Liver (tissue), 3 donors: ENCODE measurements at regions not wholly inside any gene's neighbourhood (a gene's known extent, or its start where the extent isn't known, plus 50 kb on each side); places are given as distances from the start of the nearest gene placed in this dataset.

Source experiments
- CTCF ChIP-seq: fragments of 150-350 bp; IDR thresholded peaks from 2 replicates; pipeline ENCODE4 v1.5.1; 2017; ENCODE audit warnings: improper control_type of control experiment, low read depth, low read length; ENCODE audit not compliant: missing input control
- EGR1 ChIP-seq, 2 donors: IDR thresholded peaks; 2 replicates each; pipeline ENCODE4 v1.6.1; 2016 to 2018; ENCODE audit warnings: antibody characterized with exemption in 2 of 2, low read depth in 2 of 2
- FOXA1 ChIP-seq: IDR thresholded peaks from 2 replicates; pipeline ENCODE4 v1.6.1; 2016; ENCODE audit warnings: antibody characterized with exemption
- GABPA ChIP-seq, 2 donors: IDR thresholded peaks in 1 of 2; conservative IDR thresholded peaks in 1 of 2; 2 replicates each; pipeline ENCODE4 v1.6.1; 2016; ENCODE audit warnings: antibody characterized with exemption in 2 of 2, mild to moderate bottlenecking in 1 of 2, moderate library complexity in 1 of 2
- JUND ChIP-seq, 2 donors: IDR thresholded peaks; 2 replicates each; pipeline ENCODE4 v1.6.1; 2016; ENCODE audit warnings: antibody characterized with exemption in 2 of 2
- RAD21 ChIP-seq, 2 donors: IDR thresholded peaks; 2 replicates each; pipeline ENCODE4 v1.6.1; 2016; ENCODE audit warnings: antibody characterized with exemption in 2 of 2, mild to moderate bottlenecking in 2 of 2
- REST ChIP-seq: IDR thresholded peaks from 2 replicates; pipeline ENCODE4 v1.6.1; 2016; ENCODE audit warnings: antibody characterized with exemption, mild to moderate bottlenecking
- TAF1 ChIP-seq: conservative IDR thresholded peaks from 2 replicates; pipeline ENCODE4 v1.6.1; 2016; ENCODE audit warnings: antibody characterized with exemption, mild to moderate bottlenecking
- YY1 ChIP-seq: IDR thresholded peaks from 2 replicates; pipeline ENCODE4 v1.6.1; 2016; ENCODE audit warnings: antibody characterized with exemption, mild to moderate bottlenecking
- ZBTB33 ChIP-seq: IDR thresholded peaks from 2 replicates; pipeline ENCODE4 v1.6.1; 2016; ENCODE audit warnings: antibody characterized with exemption
- TF ChIP-seq, protein P1 (sequence below): IDR thresholded peaks from 2 replicates; pipeline ENCODE4 v1.6.1; 2016; ENCODE audit warnings: antibody characterized with exemption
- donor health status: healthy.
- donor health status: healthy.

GRCh38 chr16:49972961-49973360, 52.1 kb upstream of the CNEP1R1 start:
- TF ChIP-seq GABPA (IDR thresholded peaks at IDR 0.05 in 1 of 2, conservative IDR thresholded peaks at IDR 0.05 in 1 of 2) (no peak), CTCF (no peak), YY1 (no peak), REST (no peak), EGR1 (IDR thresholded peaks at IDR 0.05; ENCODE audit: low read depth in 2 of 2) (no peak), RAD21 (IDR thresholded peaks at IDR 0.05) (no peak), FOXA1 (no peak), JUND (IDR thresholded peaks at IDR 0.05) (no peak), TAF1 (no peak), ZBTB33 (no peak)
- TF ChIP-seq, protein P1, sequence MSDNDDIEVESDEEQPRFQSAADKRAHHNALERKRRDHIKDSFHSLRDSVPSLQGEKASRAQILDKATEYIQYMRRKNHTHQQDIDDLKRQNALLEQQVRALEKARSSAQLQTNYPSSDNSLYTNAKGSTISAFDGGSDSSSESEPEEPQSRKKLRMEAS = no peak
